ENCODE measurements at regions not wholly inside any gene's neighbourhood (a gene's known extent, or its start where the extent isn't known, plus 50 kb on each side); places are given as distances from the start of the nearest gene placed in this dataset.

GRCh38 chr11:23897453-23898286 is 599.2 kb upstream of the LUZP2 start:
- no peak for TF ChIP-seq CTCF (IDR thresholded peaks at IDR 0.05; ENCODE audit: low read depth, low read length)
- DNase-seq (ENCODE audit: low read depth, low spot score), result peak; percentile 82
- in situ Hi-C loops (cut with HindIII; ENCODE audit: low sequenced_read_pairs), result no loop called here
- no peak overlapping the region for H3K4me3 ChIP-seq (ENCODE audit: low read depth, low read length)

GRCh38 chr11:23903044-23903704 is 593.7 kb upstream of the LUZP2 start:
- DNase-seq (ENCODE audit: low read depth, low spot score), result peak; percentile 90
- no peak overlapping the region for H3K4me3 ChIP-seq (ENCODE audit: low read depth, low read length)
- no peak for TF ChIP-seq CTCF (IDR thresholded peaks at IDR 0.05; ENCODE audit: low read depth, low read length)
- in situ Hi-C loops (cut with HindIII; ENCODE audit: low sequenced_read_pairs), result no loop called here

- no peak for TF ChIP-seq CTCF (IDR thresholded peaks at IDR 0.05; ENCODE audit: low read depth, low read length)
- H3K4me3 ChIP-seq (ENCODE audit: low read depth, low read length), result no peak overlapping the region
- in situ Hi-C loops (cut with HindIII; ENCODE audit: low sequenced_read_pairs), result no loop called here
- DNase-seq (ENCODE audit: low read depth, low spot score), result no peak
These were observed 577.4 kb upstream of the LUZP2 start for GRCh38 chr11:23919455-23919854.

- DNase-seq (ENCODE audit: low read depth, low spot score), result no peak
- TF ChIP-seq CTCF (IDR thresholded peaks at IDR 0.05; ENCODE audit: low read depth, low read length), result no peak
- H3K4me3 ChIP-seq (ENCODE audit: low read depth, low read length), result no peak overlapping the region
These were observed 573.5 kb upstream of the LUZP2 start for GRCh38 chr11:23923357-23923756.

GRCh38 chr11:23924226-23924625 is 572.6 kb upstream of the LUZP2 start:
- DNase-seq (ENCODE audit: low read depth, low spot score), result no peak
- in situ Hi-C loops (cut with HindIII; ENCODE audit: low sequenced_read_pairs), result no loop called here
- no peak for TF ChIP-seq CTCF (IDR thresholded peaks at IDR 0.05; ENCODE audit: low read depth, low read length)
- H3K4me3 ChIP-seq (ENCODE audit: low read depth, low read length), result no peak overlapping the region

More at GRCh38 chr11:23923357-23923756, 573.5 kb upstream of the LUZP2 start:
- in situ Hi-C loops (cut with HindIII; ENCODE audit: low sequenced_read_pairs), result no loop called here

GRCh38 chr11:23931443-23931842 is 565.4 kb upstream of the LUZP2 start:
- in situ Hi-C loops (cut with HindIII; ENCODE audit: low sequenced_read_pairs), result no loop called here

More at GRCh38 chr11:23931443-23931842, 565.4 kb upstream of the LUZP2 start:
- DNase-seq (ENCODE audit: low read depth, low spot score), result no peak
- no peak overlapping the region for H3K4me3 ChIP-seq (ENCODE audit: low read depth, low read length)
- TF ChIP-seq CTCF (IDR thresholded peaks at IDR 0.05; ENCODE audit: low read depth, low read length), result no peak
